NT2/D1 (cell line): ENCODE measurements at regions not wholly inside any gene's neighbourhood (a gene's known extent, or its start where the extent isn't known, plus 50 kb on each side); places are given as distances from the start of the nearest gene placed in this dataset.

Experiments
- SUZ12 ChIP-seq: IDR thresholded peaks from 2 replicates; pipeline ENCODE4 v1.6.1; 2011; ENCODE audit not compliant: insufficient read length, insufficient read depth; ENCODE audit errors: extremely low read depth
- YY1 ChIP-seq: IDR thresholded peaks from 2 replicates; pipeline ENCODE4 v1.6.1; 2011; ENCODE audit not compliant: insufficient read length, insufficient read depth

DNA sequence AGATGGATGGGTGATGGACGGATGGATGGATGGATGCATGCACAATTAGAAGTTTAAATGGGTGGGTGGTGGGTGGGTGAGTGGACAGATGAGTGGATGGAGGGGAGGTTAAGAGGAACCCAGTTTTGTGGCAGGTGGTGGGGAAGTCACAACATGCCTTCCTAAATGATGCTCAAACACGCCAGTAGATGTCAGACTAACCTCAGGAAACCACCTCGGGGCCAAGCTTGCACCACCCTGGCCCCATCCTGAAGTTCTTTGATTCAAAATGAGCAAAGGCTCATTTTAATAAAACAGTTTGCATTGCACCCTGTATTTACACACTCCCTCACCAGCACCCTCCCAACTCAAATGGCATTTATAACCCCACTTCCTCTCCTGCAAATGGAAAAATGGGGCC is 91.4 kb upstream of the CACNA1A start:
- no peak for TF ChIP-seq YY1
- no peak for TF ChIP-seq SUZ12
